H9 (cell line): ENCODE measurements at regions not wholly inside any gene's neighbourhood (a gene's known extent, or its start where the extent isn't known, plus 50 kb on each side); places are given as distances from the start of the nearest gene placed in this dataset.

ENCODE experiments used
- DNase-seq: peaks from one replicate; pipeline ENCODE4 v3.0.0-alpha.2; 2017
- H2AFZ ChIP-seq: one replicate; pipeline ENCODE4 v1.6.1; 2013; ENCODE audit warnings: mild to moderate bottlenecking, low read length, control low read depth, moderate library complexity
- H2AK5ac ChIP-seq: 2 replicates; pipeline ENCODE4 v1.6.1; 2013; ENCODE audit warnings: low read length, control low read depth, mixed read lengths; ENCODE audit not compliant: insufficient read length
- H2BK120ac ChIP-seq: one replicate; pipeline ENCODE4 v1.6.1; 2013; ENCODE audit warnings: low read depth, mild to moderate bottlenecking, low read length, control low read depth, inconsistent platforms; ENCODE audit not compliant: poor library complexity, severe bottlenecking
- H2BK12ac ChIP-seq: 2 replicates; pipeline ENCODE4 v1.6.1; 2013; ENCODE audit warnings: low read length, control low read depth, mixed read lengths, low read depth; ENCODE audit not compliant: insufficient read length
- H2BK15ac ChIP-seq: 2 replicates; pipeline ENCODE4 v1.6.1; 2013; ENCODE audit warnings: low read depth, low read length, control low read depth
- H2BK20ac ChIP-seq: one replicate; pipeline ENCODE4 v1.6.1; 2013; ENCODE audit warnings: low read depth, mild to moderate bottlenecking, low read length, control low read depth, inconsistent platforms; ENCODE audit not compliant: poor library complexity, severe bottlenecking
- H2BK5ac ChIP-seq: 2 replicates; pipeline ENCODE4 v1.6.1; 2013; ENCODE audit warnings: low read length, control low read depth, mixed read lengths; ENCODE audit not compliant: insufficient read length
- H3K14ac ChIP-seq: 2 replicates; pipeline ENCODE4 v1.6.1; 2013; ENCODE audit warnings: low read length, control low read depth; ENCODE audit not compliant: insufficient read depth
- H3K18ac ChIP-seq: 2 replicates; pipeline ENCODE4 v1.6.1; 2013; ENCODE audit warnings: low read depth, mild to moderate bottlenecking, mixed read lengths, low read length, control low read depth; ENCODE audit not compliant: insufficient read length
- H3K23ac ChIP-seq: 2 replicates; pipeline ENCODE4 v1.6.1; 2013; ENCODE audit warnings: low read length, control low read depth, mixed read lengths, low read depth; ENCODE audit not compliant: insufficient read length
- H3K23me2 ChIP-seq: 2 replicates; pipeline ENCODE4 v1.6.1; 2013; ENCODE audit warnings: low read depth, mild to moderate bottlenecking, mixed read lengths, low read length, control low read depth; ENCODE audit not compliant: insufficient read length, poor library complexity, severe bottlenecking
- H3K27ac ChIP-seq: 2 replicates; pipeline ENCODE4 v1.5.1; 2013; ENCODE audit warnings: low read length, control low read depth, mixed read lengths, low read depth; ENCODE audit not compliant: insufficient read length
- H3K27me3 ChIP-seq: 2 replicates; pipeline ENCODE4 v1.6.1; 2013; ENCODE audit warnings: low read length, control low read depth, inconsistent platforms; ENCODE audit not compliant: insufficient read depth
- H3K4ac ChIP-seq: 2 replicates; pipeline ENCODE4 v1.6.1; 2013; ENCODE audit warnings: low read depth, mild to moderate bottlenecking, control low read depth, inconsistent platforms, low read length, moderate library complexity
- H3K4me1 ChIP-seq: 2 replicates; pipeline ENCODE4 v1.6.1; 2013; ENCODE audit warnings: low read length, control low read depth, inconsistent platforms; ENCODE audit not compliant: insufficient read depth
- H3K4me2 ChIP-seq: 2 replicates; pipeline ENCODE4 v1.6.1; 2013; ENCODE audit warnings: low read length, control low read depth, mixed read lengths; ENCODE audit not compliant: insufficient read length, insufficient read depth
- H3K56ac ChIP-seq: 2 replicates; pipeline ENCODE4 v1.6.1; 2013; ENCODE audit warnings: low read depth, mild to moderate bottlenecking, mixed read lengths, low read length, control low read depth; ENCODE audit not compliant: insufficient read length
- H3K79me1 ChIP-seq: 2 replicates; pipeline ENCODE4 v1.6.1; 2013; ENCODE audit warnings: low read depth, mild to moderate bottlenecking, moderate library complexity, low read length, control low read depth, inconsistent platforms; ENCODE audit not compliant: insufficient read depth, poor library complexity, severe bottlenecking
- H3K79me2 ChIP-seq: 2 replicates; pipeline ENCODE4 v1.6.1; 2013; ENCODE audit warnings: low read length, control low read depth, inconsistent platforms; ENCODE audit not compliant: insufficient read depth
- H3K9ac ChIP-seq: 2 replicates; pipeline ENCODE4 v1.6.1; 2013; ENCODE audit warnings: low read length, control low read depth, mixed read lengths; ENCODE audit not compliant: insufficient read length; ENCODE audit errors: extremely low read depth
- H3K9me3 ChIP-seq: one replicate; pipeline ENCODE4 v1.6.1; 2013; ENCODE audit warnings: low read depth, low read length, inconsistent platforms; ENCODE audit not compliant: control insufficient read depth
- H3T11ph ChIP-seq: one replicate; pipeline ENCODE4 v1.6.1; 2013; ENCODE audit warnings: mild to moderate bottlenecking, low read length, control low read depth, inconsistent platforms
- H4K20me1 ChIP-seq: one replicate; pipeline ENCODE4 v1.6.1; 2013; ENCODE audit not compliant: control insufficient read depth, insufficient read length, insufficient read depth
- H4K5ac ChIP-seq: 2 replicates; pipeline ENCODE4 v1.6.1; 2013; ENCODE audit warnings: low read depth, mild to moderate bottlenecking, mixed read lengths, low read length, control low read depth; ENCODE audit not compliant: insufficient read length
- H4K8ac ChIP-seq: replicated peaks from 2 replicates; pipeline ENCODE4 v1.6.1; 2013; ENCODE audit warnings: low read length, control low read depth, mixed read lengths, low read depth; ENCODE audit not compliant: insufficient read length
- H4K91ac ChIP-seq: 2 replicates; pipeline ENCODE4 v1.6.1; 2013; ENCODE audit warnings: low read depth, mild to moderate bottlenecking, moderate library complexity, mixed read lengths, low read length, control low read depth; ENCODE audit not compliant: insufficient read length
- H3K27ac Mint-ChIP-seq, 3 experiments: 2 replicates in 2 of 3; 3 replicates in 1 of 3; pipeline ENCODE4 v1.8.0; 2020 to 2021; ENCODE audit warnings: mixed read lengths in 3 of 3, mild to moderate bottlenecking in 1 of 3, moderate library complexity in 1 of 3
- H3K27me3 Mint-ChIP-seq: 2 replicates; pipeline ENCODE4 v1.8.0; 2021; ENCODE audit warnings: low read depth, mild to moderate bottlenecking, moderate library complexity, mixed read lengths
- H3K36me3 Mint-ChIP-seq, 3 experiments: 2 replicates in 2 of 3; 3 replicates in 1 of 3; pipeline ENCODE4 v1.8.0; 2020 to 2021; ENCODE audit warnings: low read depth in 3 of 3, mixed read lengths in 3 of 3; ENCODE audit not compliant: insufficient read depth in 1 of 3
- H3K4me1 Mint-ChIP-seq, 2 experiments: 2 replicates each; pipeline ENCODE4 v1.8.0; 2020; ENCODE audit warnings: mixed read lengths in 2 of 2
- H3K4me3 Mint-ChIP-seq, 2 experiments: 2 replicates in 1 of 2; 3 replicates in 1 of 2; pipeline ENCODE4 v1.8.0; 2020 to 2021; ENCODE audit warnings: mild to moderate bottlenecking in 2 of 2, mixed read lengths in 2 of 2, moderate library complexity in 1 of 2
- H3K9me3 Mint-ChIP-seq, 2 experiments: 2 replicates in 1 of 2; 3 replicates in 1 of 2; pipeline ENCODE4 v1.8.0; 2020; ENCODE audit warnings: mild to moderate bottlenecking in 2 of 2, mixed read lengths in 2 of 2, moderate library complexity in 1 of 2
- WGBS: extraction: QIAGEN DNeasy Blood & Tissue Kit; methylation state at CpG from one replicate; pipeline ENCODE4 v1.1.7; 2013; ENCODE audit warnings: missing lambda C conversion rate, low lambda C conversion rate, mixed read lengths; ENCODE audit not compliant: insufficient read length; ENCODE audit errors: extremely low coverage; 5-methylcytosine and 5-hydroxymethylcytosine counted together
- TF ChIP-seq, protein P1 (sequence below): fragments of 200-600 bp; sonication (generic); conservative IDR thresholded peaks from 3 replicates; pipeline ENCODE4 v1.8.0; 2021; ENCODE audit warnings: antibody characterized with exemption, mild to moderate bottlenecking

DNA sequence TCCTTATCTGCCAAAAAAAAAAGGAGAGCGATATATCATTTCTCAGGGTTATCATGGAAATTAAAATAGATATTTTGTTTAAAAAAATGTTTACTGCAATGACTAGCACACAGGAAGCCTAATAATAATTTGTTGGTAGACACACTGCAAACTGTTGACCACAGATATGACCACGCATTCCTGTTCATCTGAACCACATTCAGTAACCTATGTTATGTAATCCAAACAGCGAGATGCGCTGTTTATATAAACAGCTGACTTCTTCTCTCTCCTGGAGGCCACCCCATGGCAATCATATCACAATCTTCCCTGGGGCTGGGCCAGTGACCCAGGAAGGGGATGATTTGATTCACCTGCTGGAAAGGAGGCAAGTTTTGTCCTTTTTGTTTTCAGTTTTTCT lies 129.3 kb upstream of the UST start:
- H3K4me3 Mint-ChIP-seq = no peak overlapping the region
- H3K9me3 Mint-ChIP-seq = no peaks in the 10 kb centered on the region; a peak in 1 of 5 replicates
- H3K4me1 Mint-ChIP-seq = 0 out of 4 replicates have a peak, but pooled peaks cover 0 to 4% of the 10 kb centered on the region in 2 experiments
- Histone ChIP-seq H3K79me2 (no peaks in the 10 kb centered on the region), H3K9ac (no peak overlapping the region), H3K27ac (no peak overlapping the region), H3K27me3 (no peaks in the 10 kb centered on the region), H3K4me2 (no peak overlapping the region), H4K5ac (no peak overlapping the region), H4K20me1 (no peaks in the 10 kb centered on the region), H4K8ac (no peak overlapping the region), H3T11ph (no peak overlapping the region), H3K79me1 (no peaks in the 10 kb centered on the region), H2BK15ac (no peak overlapping the region), H3K9me3 (no peaks in the 10 kb centered on the region), H2AK5ac (no peak overlapping the region), H3K4me1 (no peaks in the 10 kb centered on the region), H2BK12ac (no peak overlapping the region), H2BK20ac (no peak overlapping the region), H3K56ac (no peak overlapping the region), H3K4ac (no peak overlapping the region), H4K91ac (no peak overlapping the region), H3K18ac (no peak overlapping the region), H2BK5ac (no peak overlapping the region), H3K23me2 (no peaks in the 10 kb centered on the region), H3K23ac (no peak overlapping the region), H2BK120ac (no peak overlapping the region), H2AFZ (no peak overlapping the region), H3K14ac (no peak overlapping the region)
- no peaks in the 10 kb centered on the region; the same call in 1 of the 2 replicates for H3K27me3 Mint-ChIP-seq
- no peak for DNase-seq
- H3K27ac Mint-ChIP-seq = no peak overlapping the region
- no CpG with 5 or more reads among the region's 4 CpGs for WGBS
- H3K36me3 Mint-ChIP-seq = no peaks in the 10 kb centered on the region; a peak in 1 of 7 replicates
- TF ChIP-seq, protein P1, sequence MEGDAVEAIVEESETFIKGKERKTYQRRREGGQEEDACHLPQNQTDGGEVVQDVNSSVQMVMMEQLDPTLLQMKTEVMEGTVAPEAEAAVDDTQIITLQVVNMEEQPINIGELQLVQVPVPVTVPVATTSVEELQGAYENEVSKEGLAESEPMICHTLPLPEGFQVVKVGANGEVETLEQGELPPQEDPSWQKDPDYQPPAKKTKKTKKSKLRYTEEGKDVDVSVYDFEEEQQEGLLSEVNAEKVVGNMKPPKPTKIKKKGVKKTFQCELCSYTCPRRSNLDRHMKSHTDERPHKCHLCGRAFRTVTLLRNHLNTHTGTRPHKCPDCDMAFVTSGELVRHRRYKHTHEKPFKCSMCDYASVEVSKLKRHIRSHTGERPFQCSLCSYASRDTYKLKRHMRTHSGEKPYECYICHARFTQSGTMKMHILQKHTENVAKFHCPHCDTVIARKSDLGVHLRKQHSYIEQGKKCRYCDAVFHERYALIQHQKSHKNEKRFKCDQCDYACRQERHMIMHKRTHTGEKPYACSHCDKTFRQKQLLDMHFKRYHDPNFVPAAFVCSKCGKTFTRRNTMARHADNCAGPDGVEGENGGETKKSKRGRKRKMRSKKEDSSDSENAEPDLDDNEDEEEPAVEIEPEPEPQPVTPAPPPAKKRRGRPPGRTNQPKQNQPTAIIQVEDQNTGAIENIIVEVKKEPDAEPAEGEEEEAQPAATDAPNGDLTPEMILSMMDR = no peak
